Endothelial cell of umbilical vein (primary cell): ENCODE measurements at regions not wholly inside any gene's neighbourhood (a gene's known extent, or its start where the extent isn't known, plus 50 kb on each side); places are given as distances from the start of the nearest gene placed in this dataset.

ENCODE experiments used
- EZH2 ChIP-seq: IDR thresholded peaks from 2 replicates; pipeline ENCODE4 v1.6.1; 2012; ENCODE audit warnings: borderline replicate concordance, low read depth, mild to moderate bottlenecking, moderate library complexity, low read length, inconsistent platforms; ENCODE audit not compliant: severe bottlenecking
- FOS ChIP-seq: IDR thresholded peaks from 2 replicates; pipeline ENCODE4 v1.6.1; 2011; ENCODE audit warnings: mild to moderate bottlenecking, low read length, moderate library complexity, borderline replicate concordance; ENCODE audit not compliant: insufficient read depth
- GATA2 ChIP-seq: IDR thresholded peaks from 2 replicates; pipeline ENCODE4 v1.7.0; 2011; ENCODE audit warnings: low read depth, mild to moderate bottlenecking, moderate library complexity, mixed read lengths, low read length; ENCODE audit not compliant: insufficient read length, insufficient read depth
- POLR2A ChIP-seq: IDR thresholded peaks from 2 replicates; pipeline ENCODE4 v1.6.1; 2012; ENCODE audit warnings: low read depth, mild to moderate bottlenecking, control low read depth, low read length
- POLR2AphosphoS5 ChIP-seq: IDR thresholded peaks from 2 replicates; pipeline ENCODE4 v1.6.1; 2012; ENCODE audit warnings: low read depth, mild to moderate bottlenecking, control low read depth, low read length, moderate library complexity; ENCODE audit not compliant: insufficient read depth
- TF ChIP-seq, protein P1 (sequence below), 2 donors: IDR thresholded peaks; 1 replicate in 1 of 2; 2 replicates in 1 of 2; pipeline ENCODE4 v1.5.1; 2011; ENCODE audit warnings: low read length in 2 of 2, mild to moderate bottlenecking in 2 of 2, moderate library complexity in 2 of 2, control low read depth in 1 of 2, inconsistent platforms in 1 of 2, low read depth in 1 of 2; ENCODE audit not compliant: insufficient read depth in 1 of 2; ENCODE audit errors: extremely low read depth in 1 of 2

- TF ChIP-seq POLR2AphosphoS5 (no peak), EZH2 (no peak), POLR2A (no peak), GATA2 (no peak), FOS (no peak)
- TF ChIP-seq, protein P1, sequence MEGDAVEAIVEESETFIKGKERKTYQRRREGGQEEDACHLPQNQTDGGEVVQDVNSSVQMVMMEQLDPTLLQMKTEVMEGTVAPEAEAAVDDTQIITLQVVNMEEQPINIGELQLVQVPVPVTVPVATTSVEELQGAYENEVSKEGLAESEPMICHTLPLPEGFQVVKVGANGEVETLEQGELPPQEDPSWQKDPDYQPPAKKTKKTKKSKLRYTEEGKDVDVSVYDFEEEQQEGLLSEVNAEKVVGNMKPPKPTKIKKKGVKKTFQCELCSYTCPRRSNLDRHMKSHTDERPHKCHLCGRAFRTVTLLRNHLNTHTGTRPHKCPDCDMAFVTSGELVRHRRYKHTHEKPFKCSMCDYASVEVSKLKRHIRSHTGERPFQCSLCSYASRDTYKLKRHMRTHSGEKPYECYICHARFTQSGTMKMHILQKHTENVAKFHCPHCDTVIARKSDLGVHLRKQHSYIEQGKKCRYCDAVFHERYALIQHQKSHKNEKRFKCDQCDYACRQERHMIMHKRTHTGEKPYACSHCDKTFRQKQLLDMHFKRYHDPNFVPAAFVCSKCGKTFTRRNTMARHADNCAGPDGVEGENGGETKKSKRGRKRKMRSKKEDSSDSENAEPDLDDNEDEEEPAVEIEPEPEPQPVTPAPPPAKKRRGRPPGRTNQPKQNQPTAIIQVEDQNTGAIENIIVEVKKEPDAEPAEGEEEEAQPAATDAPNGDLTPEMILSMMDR (IDR thresholded peaks at IDR 0.05; ENCODE audit: extremely low read depth in 1 of 2, insufficient read depth in 1 of 2, low read depth in 1 of 2, low read length in 2 of 2): no peak
Measured at GRCh38 chr4:11799196-11799595, 370.5 kb upstream of the HS3ST1 start.
